HFFc6 (cell line): ENCODE measurements at regions not wholly inside any gene's neighbourhood (a gene's known extent, or its start where the extent isn't known, plus 50 kb on each side); places are given as distances from the start of the nearest gene placed in this dataset.

Experiments used
- DNase-seq: peaks from one replicate; pipeline ENCODE4 v3.0.0-alpha.2; 2018
- H3K27ac Mint-ChIP-seq: 2 replicates; pipeline ENCODE4 v1.8.0; 2020; ENCODE audit warnings: mild to moderate bottlenecking, mixed read lengths
- H3K27me3 Mint-ChIP-seq: 2 replicates; pipeline ENCODE4 v1.8.0; 2021; ENCODE audit warnings: mild to moderate bottlenecking, moderate library complexity, mixed read lengths; ENCODE audit not compliant: insufficient read depth
- H3K36me3 Mint-ChIP-seq: 2 replicates; pipeline ENCODE4 v1.8.0; 2021; ENCODE audit warnings: low read depth, mixed read lengths
- H3K4me1 Mint-ChIP-seq: 2 replicates; pipeline ENCODE4 v1.8.0; 2020; ENCODE audit warnings: low read depth, mixed read lengths
- H3K4me3 Mint-ChIP-seq: 2 replicates; pipeline ENCODE4 v1.8.0; 2020; ENCODE audit warnings: mild to moderate bottlenecking, moderate library complexity, mixed read lengths
- H3K9me3 Mint-ChIP-seq: 2 replicates; pipeline ENCODE4 v1.8.0; 2020; ENCODE audit warnings: mild to moderate bottlenecking, mixed read lengths
- CTCF ChIP-seq: fragments of 200-600 bp; sonication (generic); IDR thresholded peaks from 2 replicates; pipeline ENCODE4 v1.5.0; 2021; ENCODE audit warnings: antibody characterized with exemption, mild to moderate bottlenecking

DNA sequence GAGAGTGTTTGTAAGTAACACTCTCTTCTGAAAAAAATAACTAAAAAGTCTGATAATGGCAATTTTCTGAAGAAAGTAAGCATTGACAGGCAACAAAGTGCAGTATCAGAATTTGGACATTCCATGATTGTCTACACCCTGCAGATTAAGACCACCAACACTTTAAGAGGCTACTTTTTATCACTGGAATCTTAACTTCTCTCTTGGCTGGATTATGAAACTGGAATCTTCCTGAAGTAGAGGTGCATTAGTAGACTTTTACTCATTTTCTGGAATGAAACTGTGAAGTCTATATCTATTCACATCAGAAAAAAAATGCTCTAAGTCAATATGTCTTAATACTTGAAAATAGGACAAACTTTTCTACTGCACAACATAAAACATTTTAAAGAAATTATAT is 547.5 kb downstream of the COL12A1 start:
- DNase-seq = no peak
- Mint-ChIP-seq H3K27ac (no peak overlapping the region), H3K27me3 (peaks cover 2% of the 10 kb centered on the region), H3K36me3 (peaks cover 8% of the 10 kb centered on the region; the same call in 1 of the 2 replicates), H3K9me3 (peaks cover 18% of the 10 kb centered on the region), H3K4me3 (no peak overlapping the region), H3K4me1 (peaks cover 19% of the 10 kb centered on the region; the same call in 1 of the 2 replicates)
- no peak for TF ChIP-seq CTCF

DNA sequence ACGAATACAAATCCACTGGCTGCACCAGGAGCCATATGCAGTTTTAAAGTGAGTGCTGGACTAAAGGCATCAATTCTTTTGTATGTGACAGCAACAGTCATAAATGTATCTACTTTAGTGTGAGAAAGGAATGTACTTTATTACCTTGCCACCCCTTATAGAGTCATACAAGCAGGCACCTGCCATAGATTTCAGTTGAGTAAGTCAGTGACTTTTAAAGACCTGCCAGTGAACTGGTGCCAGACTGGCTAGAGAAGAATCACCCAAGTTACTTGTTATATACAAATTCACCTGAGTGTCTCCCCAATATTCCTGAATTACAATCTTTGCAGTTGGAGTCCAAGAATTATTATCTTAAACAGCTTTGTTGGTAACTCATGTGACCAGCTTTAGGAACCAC is 547.9 kb downstream of the COL12A1 start:
- no peak overlapping the region for H3K4me3 Mint-ChIP-seq
- peaks cover 8% of the 10 kb centered on the region; the same call in 1 of the 2 replicates for H3K36me3 Mint-ChIP-seq
- no peaks in the 10 kb centered on the region; the same call in 1 of the 2 replicates for H3K27me3 Mint-ChIP-seq
- peaks cover 19% of the 10 kb centered on the region; the same call in 1 of the 2 replicates for H3K4me1 Mint-ChIP-seq
- no peak overlapping the region for H3K27ac Mint-ChIP-seq
- H3K9me3 Mint-ChIP-seq = peaks cover 18% of the 10 kb centered on the region
- no peak for TF ChIP-seq CTCF
- no peak for DNase-seq

DNA sequence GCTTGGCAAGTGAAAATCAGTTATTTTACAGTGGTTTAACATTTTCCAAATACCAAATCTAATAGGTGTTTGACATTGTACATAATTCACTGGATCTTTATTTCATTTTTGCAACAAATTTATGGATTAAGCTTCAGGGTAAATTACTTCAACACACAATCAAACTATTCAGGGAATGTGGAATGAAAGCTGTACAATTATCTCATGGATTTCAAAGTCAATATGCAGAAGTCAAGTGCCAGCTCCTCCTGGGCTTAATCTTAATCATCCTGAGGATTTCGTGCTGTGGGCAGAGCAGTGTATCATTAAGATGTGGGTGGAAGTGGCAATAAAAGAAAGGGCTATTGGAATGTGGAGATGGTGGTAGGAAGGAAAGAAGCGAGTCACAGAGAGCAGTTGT is 548.8 kb downstream of the COL12A1 start:
- H3K4me1 Mint-ChIP-seq = peaks cover 19% of the 10 kb centered on the region; the same call in 1 of the 2 replicates
- peaks cover 18% of the 10 kb centered on the region for H3K9me3 Mint-ChIP-seq
- no peaks in the 10 kb centered on the region; the same call in 1 of the 2 replicates for H3K27me3 Mint-ChIP-seq
- H3K36me3 Mint-ChIP-seq = peaks cover 8% of the 10 kb centered on the region; the same call in 1 of the 2 replicates
- peak; percentile 39 for DNase-seq
- no peak overlapping the region; the same call in 1 of the 2 replicates for H3K27ac Mint-ChIP-seq
- no peak for TF ChIP-seq CTCF
- no peak overlapping the region for H3K4me3 Mint-ChIP-seq

DNA sequence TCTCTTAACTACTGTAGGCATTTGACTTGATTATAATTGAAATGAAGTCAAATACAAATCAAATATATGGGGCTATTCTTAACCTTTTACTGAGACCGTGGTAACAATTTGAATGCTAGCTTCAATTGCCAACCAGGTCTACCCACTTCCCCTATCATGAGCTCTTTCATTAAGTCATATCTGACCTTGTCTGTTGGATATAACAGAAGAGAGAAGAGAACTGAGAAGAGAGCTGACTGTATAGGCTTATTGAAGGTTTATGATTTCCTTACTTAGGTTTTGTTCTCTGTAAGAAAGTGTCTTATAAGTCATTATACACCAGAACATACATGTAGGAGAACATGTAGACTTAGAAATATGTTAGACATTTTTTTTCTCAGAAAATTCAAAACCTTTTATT is 549.4 kb downstream of the COL12A1 start:
- TF ChIP-seq CTCF = no peak
- no peak for DNase-seq
- Mint-ChIP-seq H3K36me3 (peaks cover 8% of the 10 kb centered on the region; the same call in 1 of the 2 replicates), H3K27ac (no peak overlapping the region), H3K4me3 (no peak overlapping the region), H3K27me3 (no peaks in the 10 kb centered on the region), H3K9me3 (peaks cover 16% of the 10 kb centered on the region), H3K4me1 (peaks cover 19% of the 10 kb centered on the region; the same call in 1 of the 2 replicates)

DNA sequence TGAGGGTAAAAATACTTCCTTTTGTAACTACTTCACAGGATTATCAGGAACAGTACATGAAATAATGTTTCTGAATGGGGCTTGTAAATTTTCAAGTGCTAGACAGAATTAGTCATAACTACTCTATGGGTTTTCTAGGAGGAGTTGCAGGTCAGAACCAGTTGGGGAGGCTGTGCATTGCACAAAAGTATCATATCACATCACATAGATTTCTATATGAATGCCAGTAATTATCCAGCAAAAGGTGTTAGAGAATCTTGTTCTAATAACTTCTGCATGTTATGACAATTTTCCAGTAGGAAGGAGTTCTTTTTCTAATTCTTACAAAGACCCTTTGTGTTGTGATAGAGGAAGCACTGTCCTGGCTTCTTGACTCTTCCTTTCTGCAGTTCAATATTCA is 551.6 kb downstream of the COL12A1 start:
- no peak for TF ChIP-seq CTCF
- H3K9me3 Mint-ChIP-seq = no peaks in the 10 kb centered on the region
- no peaks in the 10 kb centered on the region for H3K27me3 Mint-ChIP-seq
- DNase-seq = no peak
- peaks cover 19% of the 10 kb centered on the region; the same call in 1 of the 2 replicates for H3K4me1 Mint-ChIP-seq
- H3K36me3 Mint-ChIP-seq = no peaks in the 10 kb centered on the region
- H3K27ac Mint-ChIP-seq = no peak overlapping the region
- no peak overlapping the region for H3K4me3 Mint-ChIP-seq
